H1 (cell line): ENCODE measurements at regions not wholly inside any gene's neighbourhood (a gene's known extent, or its start where the extent isn't known, plus 50 kb on each side); places are given as distances from the start of the nearest gene placed in this dataset.

Experiments used
- CTCF ChIA-PET: fragments of 300-600 bp; sonication (Branson Sonifier 250); formaldehyde crosslinking; loops from one replicate; lab custom pipeline; 2021; ENCODE audit not compliant: partially characterized antibody; lab: Charles Lee
- POLR2A ChIA-PET: fragments of 300-600 bp; sonication (Branson Sonifier 250); formaldehyde crosslinking; loops from one replicate; lab custom pipeline; 2021; ENCODE audit warnings: inconsistent platforms; ENCODE audit not compliant: partially characterized antibody; lab: Charles Lee
- DNase-seq, 2 experiments: peaks; one replicate each; pipeline versions ENCODE4 v3.0.0 to v3.0.0-alpha.2; 2010 to 2022; ENCODE audit warnings: low spot score in 2 of 2, low read depth in 1 of 2, mixed read lengths in 1 of 2
- FAIRE-seq: peaks from 2 replicates; lab custom pipeline; 2011; peaks lifted over from hg19 to GRCh38; lab: Jason Lieb, UNC
- H2AFZ ChIP-seq: 2 replicates; pipeline ENCODE4 v1.8.1; 2012; ENCODE audit warnings: low read length, inconsistent platforms
- H2AK5ac ChIP-seq: 2 replicates; pipeline ENCODE4 v1.6.1; 2013; ENCODE audit warnings: low read depth, low read length
- H2BK120ac ChIP-seq: replicated peaks from 2 replicates; pipeline ENCODE3; 2013; ENCODE audit warnings: low read depth, low read length, inconsistent platforms
- H2BK12ac ChIP-seq: 2 replicates; pipeline ENCODE4 v1.6.1; 2013; ENCODE audit warnings: low read depth, low read length
- H2BK15ac ChIP-seq: 2 replicates; pipeline ENCODE4 v1.6.1; 2013; ENCODE audit warnings: low read length
- H2BK20ac ChIP-seq: 2 replicates; pipeline ENCODE4 v1.6.1; 2013; ENCODE audit warnings: low read length
- H2BK5ac ChIP-seq: 2 replicates; pipeline ENCODE4 v1.6.1; 2013; ENCODE audit warnings: low read depth, low read length
- H3K14ac ChIP-seq: 2 replicates; pipeline ENCODE4 v1.6.1; 2013; ENCODE audit warnings: inconsistent platforms; ENCODE audit not compliant: insufficient read length
- H3K18ac ChIP-seq: 2 replicates; pipeline ENCODE4 v1.6.1; 2013; ENCODE audit warnings: low read length; ENCODE audit errors: extremely low read depth
- H3K23ac ChIP-seq: 2 replicates; pipeline ENCODE4 v1.6.1; 2013; ENCODE audit warnings: inconsistent platforms; ENCODE audit not compliant: insufficient read length
- H3K23me2 ChIP-seq: 2 replicates; pipeline ENCODE4 v1.6.1; 2013; ENCODE audit warnings: low read depth, low read length
- H3K27ac ChIP-seq: 2 replicates; pipeline ENCODE4 v1.6.1; 2011; ENCODE audit warnings: low read depth, low read length, inconsistent platforms
- H3K27me3 ChIP-seq, 4 experiments: replicated peaks in 1 of 4; 1 replicate in 1 of 4; 2 replicates in 3 of 4; pipeline versions ENCODE4 v1.6.1 to v1.8.1; 2011 to 2013; ENCODE audit warnings: low read length in 3 of 4, mild to moderate bottlenecking in 3 of 4, inconsistent platforms in 2 of 4, mixed read lengths in 2 of 4, moderate library complexity in 1 of 4; ENCODE audit not compliant: control insufficient read depth in 3 of 4, insufficient read depth in 3 of 4; ENCODE audit errors: extremely low read depth in 1 of 4
- H3K36me3 ChIP-seq, 4 experiments: 2 replicates each; pipeline versions ENCODE4 v1.6.1 to v1.8.1; 2011 to 2013; ENCODE audit warnings: mild to moderate bottlenecking in 4 of 4, low read length in 3 of 4, moderate library complexity in 2 of 4, control low read depth in 1 of 4, inconsistent platforms in 1 of 4; ENCODE audit not compliant: insufficient read depth in 4 of 4, control insufficient read depth in 2 of 4
- H3K4ac ChIP-seq: replicated peaks from 2 replicates; pipeline ENCODE3; 2013; ENCODE audit warnings: low read length, low read depth, mixed read lengths, inconsistent platforms; ENCODE audit not compliant: insufficient read length
- H3K4me1 ChIP-seq, 4 experiments: replicated peaks in 1 of 4; 1 replicate in 1 of 4; 2 replicates in 3 of 4; pipeline versions ENCODE4 v1.6.1 to v1.8.1; 2011 to 2013; ENCODE audit warnings: low read length in 3 of 4, inconsistent platforms in 2 of 4, mixed read lengths in 1 of 4; ENCODE audit not compliant: insufficient read depth in 4 of 4, control insufficient read depth in 3 of 4
- H3K4me2 ChIP-seq, 2 experiments: 2 replicates each; pipeline versions ENCODE4 v1.6.1 to v1.8.1; 2011 to 2013; ENCODE audit warnings: low read depth in 2 of 2, low read length in 2 of 2, control low read depth in 1 of 2, inconsistent platforms in 1 of 2, mild to moderate bottlenecking in 1 of 2; ENCODE audit not compliant: insufficient read depth in 1 of 2
- H3K4me3 ChIP-seq, 4 experiments: fragments of 200-600, 300-600 bp in 1 of 4; sonication (generic), shearing (Covaris generic), sonication (Bioruptor Twin) in 1 of 4; 2 replicates each; pipeline versions ENCODE4 v1.5.1 to v1.8.1; 2011 to 2016; ENCODE audit warnings: low read length in 4 of 4, low read depth in 3 of 4, control low read depth in 2 of 4, inconsistent platforms in 2 of 4, mild to moderate bottlenecking in 2 of 4, mixed read lengths in 1 of 4, moderate library complexity in 1 of 4; ENCODE audit not compliant: insufficient read depth in 2 of 4; ENCODE audit errors: extremely low read depth in 1 of 4
- H3K56ac ChIP-seq: replicated peaks from 2 replicates; pipeline ENCODE3; 2013; ENCODE audit warnings: low read depth, mild to moderate bottlenecking, mixed read lengths, low read length, inconsistent platforms; ENCODE audit not compliant: insufficient read length
- H3K79me1 ChIP-seq: 2 replicates; pipeline ENCODE4 v1.6.1; 2013; ENCODE audit warnings: low read depth, low read length, control low read depth
- H3K79me2 ChIP-seq, 2 experiments: 2 replicates each; pipeline versions ENCODE4 v1.6.1 to v1.8.1; 2012 to 2013; ENCODE audit warnings: low read length in 2 of 2, mild to moderate bottlenecking in 2 of 2, inconsistent platforms in 1 of 2; ENCODE audit not compliant: insufficient read depth in 2 of 2, control insufficient read depth in 1 of 2
- H3K9ac ChIP-seq, 4 experiments: replicated peaks in 1 of 4; 1 replicate in 1 of 4; 2 replicates in 3 of 4; pipeline versions ENCODE4 v1.6.1 to v1.8.1; 2011 to 2013; ENCODE audit warnings: low read depth in 3 of 4, low read length in 3 of 4, control low read depth in 2 of 4, mild to moderate bottlenecking in 2 of 4, moderate library complexity in 2 of 4, inconsistent platforms in 1 of 4; ENCODE audit errors: extremely low read depth in 1 of 4
- H3K9me3 ChIP-seq, 2 experiments: 2 replicates each; pipeline versions ENCODE4 v1.6.1 to v1.8.1; 2012 to 2013; ENCODE audit warnings: mild to moderate bottlenecking in 2 of 2, moderate library complexity in 2 of 2, control low read depth in 1 of 2, inconsistent platforms in 1 of 2, low read depth in 1 of 2, low read length in 1 of 2, mixed read lengths in 1 of 2; ENCODE audit not compliant: insufficient read depth in 2 of 2
- H4K20me1 ChIP-seq, 2 experiments: replicated peaks in 1 of 2; 2 replicates each; pipeline versions ENCODE3 to v1.8.1; 2011 to 2013; ENCODE audit warnings: inconsistent platforms in 2 of 2, low read length in 2 of 2, mild to moderate bottlenecking in 1 of 2; ENCODE audit not compliant: insufficient read depth in 2 of 2, control insufficient read depth in 1 of 2
- H4K5ac ChIP-seq: 2 replicates; pipeline ENCODE4 v1.6.1; 2013; ENCODE audit warnings: low read length, low read depth, mixed read lengths, inconsistent platforms; ENCODE audit not compliant: insufficient read length
- H4K8ac ChIP-seq: 2 replicates; pipeline ENCODE4 v1.8.0; 2013; ENCODE audit warnings: mild to moderate bottlenecking, moderate library complexity, low read length, inconsistent platforms; ENCODE audit not compliant: insufficient read depth; ENCODE audit errors: extremely low read depth
- H4K91ac ChIP-seq: replicated peaks from 2 replicates; pipeline ENCODE3; 2013; ENCODE audit warnings: low read length, mixed read lengths, inconsistent platforms; ENCODE audit not compliant: insufficient read length
- CBX5 ChIP-seq: fragments of 300-800, 300-1000 bp; sonication (generic); IDR thresholded peaks from 2 replicates; pipeline ENCODE4 v1.7.1; 2016; ENCODE audit warnings: antibody characterized with exemption, low read length, low read depth
- CBX8 ChIP-seq: fragments of 300-800, 300-1000 bp; sonication (generic); IDR thresholded peaks from 2 replicates; pipeline ENCODE4 v1.7.1; 2016; ENCODE audit warnings: low read depth, low read length, borderline replicate concordance
- WGBS, 2 experiments: shearing (Covaris generic) in 1 of 2; methylation state at CpG; one replicate each; pipeline versions ENCODE4 v1.1.6 to v1.1.7; 2013 to 2015; ENCODE audit warnings: low lambda C conversion rate in 2 of 2, mixed read lengths in 2 of 2, inconsistent platforms in 1 of 2, low coverage in 1 of 2, missing lambda C conversion rate in 1 of 2; ENCODE audit not compliant: insufficient replicate concordance in 2 of 2, insufficient coverage in 1 of 2, insufficient read length in 1 of 2; ENCODE audit errors: extremely low coverage in 1 of 2, missing lambda C conversion rate in 1 of 2; 5-methylcytosine and 5-hydroxymethylcytosine counted together

DNA sequence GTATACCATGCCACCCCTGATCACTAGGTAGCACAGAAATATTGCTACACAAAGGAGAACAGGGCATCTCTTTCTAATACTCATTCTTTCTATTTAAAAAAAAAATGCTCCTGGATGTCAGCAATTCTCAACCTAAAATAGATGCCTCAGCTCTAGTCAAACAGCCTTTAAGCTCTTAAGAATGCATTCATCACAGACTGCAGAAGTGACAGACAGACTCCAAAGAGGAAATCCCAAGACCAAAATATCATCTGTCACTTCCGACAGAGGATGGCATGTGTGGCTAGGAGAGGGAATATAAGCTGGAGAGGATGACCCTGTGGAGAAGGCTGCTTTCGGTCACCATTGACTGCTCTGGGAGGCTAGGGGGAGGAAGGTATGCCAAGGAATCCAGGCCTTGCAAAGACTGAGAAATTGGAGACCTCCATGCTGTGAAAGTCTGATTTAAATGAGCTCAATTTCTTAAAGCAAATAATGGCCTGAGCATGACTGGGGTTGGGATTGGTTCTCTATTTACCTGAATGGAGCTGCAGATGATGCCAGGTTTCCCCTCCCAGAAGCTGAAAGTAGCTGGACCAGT lies 277.4 kb downstream of the BRINP2 start:
- WGBS, 2 experiments = 96% methylated on average over 2 of the region's 2 CpGs; no CpG with 5 or more reads in 1 of the 2 experiments
- H3K18ac ChIP-seq = no peak overlapping the region

More for the DNA sequence above, 277.4 kb downstream of the BRINP2 start:
- Histone ChIP-seq H3K9ac (no peak overlapping the region), H3K56ac (no peak overlapping the region), H2BK5ac (no peak overlapping the region), H3K9me3 (no peaks in the 10 kb centered on the region), H3K23ac (no peak overlapping the region), H4K91ac (no peak overlapping the region), H2BK12ac (no peak overlapping the region), H3K4me3 (no peak overlapping the region), H3K27ac (no peak overlapping the region), H3K27me3 (peaks cover 0 to 1% (median 0%) of the 10 kb centered on the region in 4 experiments; a peak in 1 of 7 replicates)
- CTCF ChIA-PET = interaction anchor here (1.1 to 2.0 kb wide), 5 partner anchors 15 to 336 kb away, joined by 3 to 6 read pairs (median 5); no protein-coding TSS in a partner anchor
- no peak for FAIRE-seq
- DNase-seq = no peak
- TF ChIP-seq CBX8 (no peak), CBX5 (no peak)
- TF ChIP-seq, all 59 proteins: peak for 0
- H3K4me1 ChIP-seq = no peaks in the 10 kb centered on the region; a peak in 1 of 7 replicates
- no peak overlapping the region for H3K4ac ChIP-seq
- H3K36me3 ChIP-seq = no peaks in the 10 kb centered on the region
- H3K14ac ChIP-seq = no peak overlapping the region
- no peaks in the 10 kb centered on the region for H4K20me1 ChIP-seq
- no peak overlapping the region for H2AFZ ChIP-seq
- no peaks in the 10 kb centered on the region for H3K79me2 ChIP-seq
- H2BK20ac ChIP-seq = no peak overlapping the region
- no peaks in the 10 kb centered on the region for H3K79me1 ChIP-seq
- H4K5ac ChIP-seq = no peak overlapping the region
- no peak overlapping the region for H4K8ac ChIP-seq
- no peaks in the 10 kb centered on the region for H3K23me2 ChIP-seq
- no peak overlapping the region for H3K4me2 ChIP-seq
- no peak overlapping the region for H2BK15ac ChIP-seq
- no peak overlapping the region for H2BK120ac ChIP-seq
- POLR2A ChIA-PET = no interaction called here
- no peak overlapping the region for H2AK5ac ChIP-seq
